PFSK-1 (cell line): ENCODE measurements at regions not wholly inside any gene's neighbourhood (a gene's known extent, or its start where the extent isn't known, plus 50 kb on each side); places are given as distances from the start of the nearest gene placed in this dataset.

Source experiments
- SIN3A ChIP-seq: IDR thresholded peaks from 2 replicates; pipeline ENCODE4 v1.6.1; 2012; ENCODE audit warnings: mild to moderate bottlenecking, low read length, moderate library complexity, borderline replicate concordance; ENCODE audit not compliant: insufficient read depth
- TAF1 ChIP-seq: IDR thresholded peaks from 2 replicates; pipeline ENCODE4 v1.6.1; 2012; ENCODE audit warnings: low read length, control low read depth, borderline replicate concordance; ENCODE audit not compliant: insufficient read depth

GRCh38 chr14:55749946-55750345 is 169.9 kb downstream of the KTN1 start:
- TF ChIP-seq TAF1, result no peak
- TF ChIP-seq SIN3A, result no peak
